ENCODE measurements at regions not wholly inside any gene's neighbourhood (a gene's known extent, or its start where the extent isn't known, plus 50 kb on each side); places are given as distances from the start of the nearest gene placed in this dataset.
"Not testable (repeated sequence)": the region's sequence is repeated elsewhere in the genome, so short reads cannot be mapped to it uniquely, and the experiment has no call there.

DNA sequence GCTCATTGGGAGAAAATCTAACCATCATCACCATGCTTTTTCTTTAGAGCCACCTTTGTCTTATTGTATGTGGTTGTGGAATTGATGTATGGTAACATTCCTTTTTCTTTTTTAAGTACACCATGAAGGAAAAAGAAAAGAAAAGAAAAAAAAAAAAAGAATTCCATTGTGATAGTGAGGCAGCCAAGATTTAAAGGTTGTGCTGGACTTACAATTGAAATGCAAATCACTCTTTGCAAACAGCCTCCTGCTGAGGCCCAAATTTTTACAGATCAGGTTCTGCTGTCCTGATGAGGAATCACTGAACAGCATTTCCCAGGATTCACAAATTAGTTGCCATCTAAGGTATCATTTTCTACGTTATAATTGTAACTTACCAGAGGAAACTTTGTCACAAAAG is 1101.0 kb upstream of the FANCL start:
- DNase-seq (ENCODE audit: low read depth in 3 of 3), result no peak

DNA sequence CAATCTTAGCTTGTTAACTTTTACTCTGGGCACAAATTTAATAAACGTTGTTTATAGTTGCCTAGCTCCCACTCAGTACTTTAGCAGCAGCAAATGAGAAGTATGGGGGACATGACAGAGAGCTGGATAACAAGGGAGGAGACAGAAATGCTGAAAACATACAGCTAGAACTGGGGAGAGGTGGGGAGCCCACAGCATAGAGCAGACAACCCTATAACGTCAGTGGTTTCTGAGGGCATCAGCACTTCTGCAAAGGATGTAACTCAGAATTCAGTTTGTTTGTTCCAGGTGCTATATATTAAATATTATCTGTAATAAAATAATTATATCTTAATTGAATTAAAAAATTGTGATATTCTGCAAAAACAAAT is 1098.7 kb upstream of the FANCL start:
- DNase-seq (ENCODE audit: low read depth in 3 of 3), result no peak

- DNase-seq (ENCODE audit: low read depth in 3 of 3), result no peak
Observed at GRCh38 chr2:59339121-59339836, 1098.2 kb upstream of the FANCL start.

GRCh38 chr2:59333007-59333406 is 1091.9 kb upstream of the FANCL start:
- DNase-seq (ENCODE audit: low read depth in 3 of 3), result no peak

- not testable (repeated sequence) for DNase-seq (ENCODE audit: low read depth in 3 of 3)
Observed at GRCh38 chr2:59326581-59327365, 1085.6 kb upstream of the FANCL start.

GRCh38 chr2:59322870-59323269 is 1081.7 kb upstream of the FANCL start:
- DNase-seq (ENCODE audit: low read depth in 3 of 3), result no peak

DNA sequence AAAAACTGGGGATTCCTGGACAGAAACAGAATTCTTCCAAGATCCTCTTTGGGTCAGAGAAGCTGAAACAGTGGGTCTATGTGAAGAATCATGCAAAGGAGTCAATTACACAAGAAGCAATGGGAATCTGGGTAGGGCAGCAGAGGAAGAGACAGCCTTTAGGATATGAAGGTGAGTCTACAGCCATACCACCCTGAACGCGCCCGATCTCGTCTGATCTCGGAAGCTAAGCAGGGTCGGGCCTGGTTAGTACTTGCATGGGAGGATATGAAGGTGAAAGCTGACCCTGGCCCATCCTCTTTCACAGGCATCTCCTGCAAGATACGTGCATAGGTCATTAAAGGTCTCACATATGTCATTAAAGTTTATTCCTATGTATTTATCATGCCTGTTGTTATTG is 1080.9 kb upstream of the FANCL start:
- no peak for DNase-seq (ENCODE audit: low read depth in 3 of 3)

- DNase-seq (ENCODE audit: low read depth in 3 of 3), result no peak
Observed at GRCh38 chr2:59314031-59314766, 1073.1 kb upstream of the FANCL start.

DNA sequence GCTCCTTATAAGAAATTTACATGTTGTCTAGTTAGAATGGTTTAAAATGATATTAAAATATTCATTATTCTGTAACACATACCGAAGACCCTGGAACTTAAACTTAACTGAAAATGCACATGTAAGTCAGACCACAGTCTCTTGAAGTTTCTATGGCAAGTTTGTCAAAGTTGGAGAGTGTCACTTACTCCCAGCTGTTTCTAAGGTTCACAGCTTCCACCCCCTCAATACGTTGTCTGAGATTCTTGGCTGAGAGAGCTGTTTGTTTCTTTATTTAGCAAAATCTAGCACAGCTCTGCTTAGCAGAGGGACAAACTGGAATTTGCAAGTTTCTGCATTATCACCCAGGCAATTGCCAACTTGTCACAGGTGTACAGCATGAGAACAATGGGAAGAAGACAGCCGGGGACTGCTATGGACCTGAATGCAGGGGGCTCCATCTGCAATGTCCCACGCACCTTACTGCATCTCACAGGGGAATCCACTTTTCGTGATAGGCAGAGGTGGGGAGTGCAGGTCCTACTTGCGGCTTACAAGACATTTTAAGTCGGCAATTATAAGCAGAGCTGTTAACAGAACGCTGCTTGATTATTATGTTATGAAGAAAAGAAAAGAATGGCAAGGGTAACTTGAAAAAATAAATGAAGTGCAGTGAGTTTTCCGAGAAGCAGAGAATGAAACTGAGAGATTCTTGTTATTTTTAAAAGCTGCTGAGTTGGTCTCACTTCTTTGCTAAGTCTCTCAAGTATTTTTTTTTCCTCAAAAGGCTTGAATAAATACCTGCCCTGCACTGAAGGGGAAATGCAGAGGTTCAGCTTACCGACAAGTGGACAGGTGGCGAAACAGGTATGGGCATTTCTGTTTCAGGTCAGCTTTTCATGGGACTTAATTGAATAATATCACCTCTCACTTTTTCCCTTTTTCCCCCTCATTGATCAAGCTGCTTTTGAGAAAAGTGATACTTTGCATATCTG is 1072.1 kb upstream of the FANCL start:
- no peak for DNase-seq (ENCODE audit: low read depth in 3 of 3)

DNA sequence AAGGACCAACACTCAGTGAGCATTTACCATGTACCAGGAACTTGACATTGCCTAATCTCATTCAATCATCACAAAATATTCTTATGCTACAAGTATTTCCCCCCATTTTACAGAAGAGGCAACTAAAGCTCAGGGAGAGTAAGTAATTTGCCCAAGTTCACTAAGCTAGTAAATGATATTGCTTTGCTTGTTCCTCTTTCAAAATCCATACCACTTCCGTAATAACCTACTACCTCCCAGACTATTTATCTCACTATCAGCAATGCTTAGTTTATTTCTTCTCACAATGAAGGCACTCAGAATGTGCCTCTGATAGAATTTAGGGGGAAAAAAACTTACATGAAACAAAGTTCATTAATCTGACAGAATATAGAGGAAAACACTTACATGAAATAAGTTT is 1070.9 kb upstream of the FANCL start:
- no peak for DNase-seq (ENCODE audit: low read depth in 3 of 3)

DNA sequence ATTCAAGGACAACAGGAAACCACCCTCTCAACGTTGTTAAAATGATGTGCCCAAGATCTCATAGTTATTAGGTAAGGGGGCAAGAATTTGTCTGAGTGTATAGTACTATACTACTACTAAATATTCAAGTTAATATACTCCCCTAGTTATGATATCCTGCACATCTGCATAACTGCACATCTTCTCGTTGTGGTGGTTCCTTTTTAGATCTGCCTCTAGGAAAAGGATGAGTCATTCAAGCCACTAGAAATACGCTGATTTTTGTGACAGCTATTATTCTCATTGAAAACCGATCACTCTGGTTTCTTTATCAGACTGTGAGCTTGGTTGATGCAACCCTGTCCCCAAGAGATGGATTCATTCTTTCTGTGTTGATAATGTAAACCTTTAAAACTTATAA is 1067.0 kb upstream of the FANCL start:
- DNase-seq (ENCODE audit: low read depth in 3 of 3), result no peak

- DNase-seq (ENCODE audit: low read depth in 3 of 3), result no peak
Observed at GRCh38 chr2:59307196-59307595, 1066.1 kb upstream of the FANCL start.

DNA sequence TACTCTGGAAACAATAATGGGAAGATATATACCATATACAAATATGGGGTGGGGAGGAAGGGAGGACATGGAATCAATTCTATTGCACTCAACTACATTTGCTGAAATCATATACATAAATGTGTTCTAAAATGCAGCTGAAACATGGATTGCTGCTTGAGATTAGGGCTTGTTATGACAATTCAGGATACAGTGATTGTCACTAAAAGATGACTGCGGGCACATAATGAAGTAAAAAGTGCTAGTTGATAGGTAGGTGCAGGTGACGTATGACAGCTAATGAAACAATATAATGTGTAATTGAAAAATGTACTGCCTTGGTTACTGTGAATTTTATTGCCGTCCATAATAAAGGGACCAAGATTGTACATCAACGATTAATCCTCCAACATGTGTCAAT is 1062.1 kb upstream of the FANCL start:
- no peak for DNase-seq (ENCODE audit: low read depth in 3 of 3)

DNA sequence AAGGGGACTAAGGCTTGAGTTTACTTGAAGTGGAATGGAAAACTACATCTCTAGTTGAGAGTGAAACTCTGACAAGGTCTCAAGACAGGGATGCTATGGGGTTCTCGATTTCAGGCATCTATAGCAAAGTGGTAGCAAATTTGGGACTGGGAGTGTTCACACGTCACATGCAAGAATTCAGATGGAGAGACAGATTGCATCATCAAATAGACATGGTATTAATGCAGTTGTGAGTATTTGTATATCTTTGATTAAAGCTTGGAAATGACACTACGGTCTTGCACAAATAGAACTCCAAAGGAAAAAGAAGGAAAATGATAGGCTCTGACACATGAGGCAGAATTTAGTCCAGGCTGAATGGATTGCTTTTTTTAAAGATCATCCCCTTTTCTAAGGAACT is 1061.6 kb upstream of the FANCL start:
- DNase-seq (ENCODE audit: low read depth in 3 of 3), result no peak

GRCh38 chr2:59301466-59302402 is 1060.6 kb upstream of the FANCL start:
- no peak for DNase-seq (ENCODE audit: low read depth in 3 of 3)

GRCh38 chr2:59297816-59298215 is 1056.7 kb upstream of the FANCL start:
- DNase-seq (ENCODE audit: low read depth in 3 of 3), result no peak

DNA sequence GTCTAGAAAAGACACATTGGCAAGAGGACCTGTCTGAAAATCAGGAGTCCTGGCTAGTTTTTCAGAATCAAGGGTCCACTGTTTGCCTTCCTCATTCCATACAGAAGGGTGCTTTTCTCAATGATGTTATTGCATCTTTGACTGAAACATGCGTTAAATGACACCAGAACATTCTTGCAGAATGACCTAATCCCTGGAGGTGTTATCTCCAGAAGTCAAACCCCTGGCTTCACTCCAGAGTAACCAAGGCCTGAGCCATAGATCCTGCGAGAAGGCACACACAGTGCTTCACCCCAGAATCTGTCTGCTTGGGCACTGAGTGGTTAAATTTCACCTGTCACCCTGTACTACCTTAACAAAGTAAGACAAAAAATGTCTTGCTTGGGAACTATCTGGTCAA is 1055.2 kb upstream of the FANCL start:
- DNase-seq (ENCODE audit: low read depth in 3 of 3), result no peak

- no peak for DNase-seq (ENCODE audit: low read depth in 3 of 3)
Observed at GRCh38 chr2:59295524-59296162, 1054.5 kb upstream of the FANCL start.

GRCh38 chr2:59288771-59289170 is 1047.6 kb upstream of the FANCL start:
- DNase-seq (ENCODE audit: low read depth in 3 of 3), result no peak
